Activated effector memory CD4-positive, alpha-beta T cell treated with anti-CD3 and anti-CD28 coated beads, Interleukin-2, amount 50 U/mL, for 16 hours (primary cell): ENCODE measurements at regions not wholly inside any gene's neighbourhood (a gene's known extent, or its start where the extent isn't known, plus 50 kb on each side); places are given as distances from the start of the nearest gene placed in this dataset.
A peak's percentile ranks its signal among the peaks of the same experiment; 100 is the strongest.

Experiments
- DNase-seq: peaks from one replicate; pipeline ENCODE4 v3.0.0-alpha.2; 2020

DNA sequence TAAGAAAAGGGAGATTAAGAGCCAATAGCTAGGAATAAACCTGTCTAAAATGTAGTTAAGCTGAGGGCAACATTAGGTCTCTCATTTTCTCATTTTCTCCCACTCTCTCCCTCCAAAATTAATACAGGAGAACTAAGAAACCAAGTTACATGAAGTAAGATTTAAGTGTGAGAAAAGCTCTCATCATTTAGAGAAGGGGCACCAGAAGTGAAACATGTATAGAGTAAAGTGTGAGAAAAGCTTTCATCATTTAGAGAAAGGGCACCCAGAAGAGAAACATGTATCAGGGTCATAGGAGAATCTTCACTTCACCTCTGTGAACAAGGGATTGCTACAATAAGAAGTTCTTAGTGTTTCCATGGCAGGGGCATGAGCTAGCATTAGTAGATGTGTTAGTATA lies 132.4 kb upstream of the CNTN1 start:
- no peak for DNase-seq

DNA sequence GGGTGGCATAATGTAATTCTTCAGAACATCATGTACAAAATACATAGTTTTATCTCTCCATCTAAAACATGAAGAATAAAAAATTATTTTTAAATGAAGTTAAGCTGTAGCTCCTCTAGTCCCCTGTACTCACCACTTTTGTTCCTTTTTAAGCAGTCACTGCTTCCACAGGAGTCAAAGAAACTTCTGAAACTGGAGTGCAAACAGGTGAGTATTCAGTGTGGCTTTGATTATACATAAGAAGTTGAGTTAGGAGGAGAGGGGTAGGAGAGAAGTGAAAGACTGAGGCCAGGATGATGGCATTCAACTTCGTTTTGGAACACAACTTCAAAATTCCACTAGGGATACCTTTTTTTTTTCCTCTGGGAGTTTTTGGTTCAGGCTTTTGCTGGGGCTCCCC lies 131.4 kb upstream of the CNTN1 start:
- DNase-seq = no peak

GRCh38 chr12:40561395-40561966 lies 130.8 kb upstream of the CNTN1 start:
- no peak for DNase-seq

GRCh38 chr12:40565029-40565633 lies 127.1 kb upstream of the CNTN1 start:
- DNase-seq = no peak

GRCh38 chr12:40566271-40566670 lies 126.0 kb upstream of the CNTN1 start:
- no peak for DNase-seq

DNA sequence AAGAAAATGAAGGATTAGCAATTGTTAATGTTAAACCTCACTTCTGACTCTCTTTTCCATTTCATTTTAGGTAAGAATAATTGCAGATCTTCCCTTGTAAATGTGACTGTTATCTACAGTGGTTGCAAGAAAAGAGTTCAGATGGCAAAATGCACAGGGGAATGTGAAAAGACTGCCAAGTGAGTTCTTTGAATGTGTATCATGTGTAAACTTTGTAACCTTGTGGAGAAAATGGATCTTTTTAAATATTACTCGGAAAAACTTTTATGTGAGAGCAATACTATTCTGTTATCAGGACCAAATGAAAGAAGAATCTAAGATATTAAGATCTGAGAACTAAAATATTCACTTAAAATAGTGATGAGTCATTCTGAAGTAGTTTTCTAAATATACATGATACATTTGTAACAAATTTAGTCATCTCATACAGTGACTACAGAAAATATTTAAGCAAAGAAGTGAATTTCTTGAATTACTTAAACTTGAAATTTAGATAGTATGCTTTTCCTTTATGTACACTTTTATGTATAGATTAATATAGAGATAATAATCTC lies 122.5 kb upstream of the CNTN1 start:
- DNase-seq = no peak

DNA sequence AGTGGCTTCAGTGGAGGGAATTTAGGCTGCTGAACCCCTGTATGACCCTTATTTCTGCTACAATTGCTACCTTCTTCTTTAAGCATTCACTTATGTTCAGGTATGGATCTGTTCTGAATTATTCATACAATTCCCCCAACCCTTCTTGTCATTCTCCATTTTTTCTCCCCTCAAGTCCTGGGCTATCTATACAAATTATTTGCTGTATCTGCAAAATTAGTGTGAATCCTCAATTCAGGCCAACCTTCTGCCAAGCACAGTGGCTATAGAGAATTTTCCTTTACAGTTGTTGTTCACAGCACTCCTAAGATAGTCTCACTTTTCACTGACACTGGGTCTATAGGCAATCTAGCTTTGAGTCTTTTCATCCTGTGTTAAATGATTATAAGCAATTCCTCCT lies 119.2 kb upstream of the CNTN1 start:
- no peak for DNase-seq

- no peak for DNase-seq
These were observed 116.3 kb upstream of the CNTN1 start for GRCh38 chr12:40575987-40576386.

GRCh38 chr12:40577834-40578233 lies 114.4 kb upstream of the CNTN1 start:
- DNase-seq = no peak

DNA sequence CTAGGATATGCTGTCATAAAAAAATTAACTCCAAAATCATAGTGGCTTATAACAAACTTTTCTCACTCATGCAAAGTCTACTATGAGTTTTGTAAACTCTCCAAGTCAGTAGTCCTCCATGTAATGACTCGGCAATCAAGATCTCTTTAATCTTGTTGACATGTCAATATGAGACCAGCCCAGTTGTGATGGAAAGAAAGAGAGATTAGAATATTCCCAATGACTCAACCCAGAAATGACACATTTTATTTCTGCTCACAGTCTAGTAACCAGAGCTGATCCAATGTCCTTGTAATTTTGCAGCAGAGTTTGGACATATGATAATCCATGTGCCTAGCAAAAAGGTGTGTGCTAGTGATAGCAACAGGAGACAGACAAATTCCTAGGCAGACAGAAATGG lies 112.6 kb upstream of the CNTN1 start:
- no peak for DNase-seq

DNA sequence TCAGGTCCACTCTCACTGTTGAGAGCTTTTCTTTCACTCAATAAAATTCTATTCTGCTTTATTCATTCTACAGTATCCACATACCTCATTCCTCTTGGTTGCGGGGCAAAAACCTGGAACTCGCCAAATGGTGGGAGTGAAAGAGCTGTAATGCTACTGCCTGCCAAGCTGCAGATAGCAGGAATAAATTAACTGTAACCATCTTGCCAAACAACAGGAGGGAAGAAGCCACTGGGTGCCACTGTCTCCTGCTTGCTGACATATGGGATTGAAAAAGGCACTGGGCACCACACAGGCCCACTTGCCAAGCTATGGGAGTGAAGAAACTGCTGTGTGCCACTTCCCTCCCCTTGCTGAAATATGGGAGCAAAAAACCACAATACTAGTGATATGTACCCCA lies 111.9 kb upstream of the CNTN1 start:
- DNase-seq = no peak

DNA sequence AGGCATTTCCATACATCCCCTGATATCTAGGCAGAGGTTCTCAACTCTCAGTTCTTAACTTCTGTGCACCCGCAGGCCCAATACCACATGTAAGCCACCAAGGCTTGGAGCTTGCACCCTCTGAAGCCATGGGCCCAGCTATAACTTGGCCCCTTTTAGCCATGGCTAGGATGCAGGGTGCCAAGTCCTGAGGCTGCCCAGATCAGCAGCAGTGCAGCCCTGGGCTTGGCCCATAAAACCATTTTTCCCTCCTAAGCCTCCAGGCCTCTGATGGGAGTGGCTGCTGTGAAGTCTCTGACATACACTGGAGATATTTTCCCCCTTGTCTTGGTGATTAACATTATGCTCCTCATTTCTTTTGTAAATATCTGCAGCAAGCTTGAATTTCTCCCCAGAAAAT lies 110.3 kb upstream of the CNTN1 start:
- no peak for DNase-seq

DNA sequence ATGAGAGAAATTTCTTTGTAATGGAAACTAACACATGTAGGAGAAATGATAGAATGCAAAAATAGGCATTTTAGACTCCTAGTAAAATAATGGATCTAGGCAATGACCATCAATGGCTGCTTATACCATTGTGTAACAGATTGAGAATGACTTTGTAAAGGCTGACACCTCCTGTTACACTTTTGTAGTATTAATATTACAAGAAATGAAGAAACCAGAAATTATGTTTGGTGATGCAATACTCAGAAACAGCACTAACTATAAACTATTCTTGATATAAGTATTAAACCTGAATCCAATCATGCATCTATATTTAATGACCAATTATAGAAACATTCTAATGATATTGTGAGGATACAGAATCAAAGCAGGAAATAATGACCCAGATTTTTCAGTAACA lies 108.5 kb upstream of the CNTN1 start:
- no peak for DNase-seq

GRCh38 chr12:40584763-40585162 lies 107.5 kb upstream of the CNTN1 start:
- DNase-seq = no peak

DNA sequence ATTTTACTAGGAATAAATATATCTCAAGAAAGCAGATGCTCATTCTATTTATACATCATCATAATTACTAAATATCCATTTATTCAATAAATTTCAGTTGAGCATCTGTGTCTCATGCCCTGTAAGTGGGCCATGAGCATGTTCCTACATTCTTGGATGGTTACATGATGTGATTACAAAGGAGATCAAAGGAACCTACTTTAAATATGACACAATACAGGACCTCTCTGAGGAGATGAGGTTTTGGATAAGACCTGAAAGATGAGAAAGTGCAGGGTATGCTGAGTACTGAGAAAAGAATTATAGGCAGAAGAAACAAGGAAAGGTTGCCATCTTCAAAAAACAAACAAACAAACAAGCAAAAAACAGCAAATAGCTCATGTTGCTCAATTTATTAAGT lies 105.4 kb upstream of the CNTN1 start:
- no peak for DNase-seq

- DNase-seq = no peak
These were observed 104.8 kb upstream of the CNTN1 start for GRCh38 chr12:40587421-40587820.

- no peak for DNase-seq
These were observed 104.3 kb upstream of the CNTN1 start for GRCh38 chr12:40587970-40588369.

GRCh38 chr12:40597133-40597532 lies 95.1 kb upstream of the CNTN1 start:
- no peak for DNase-seq

DNA sequence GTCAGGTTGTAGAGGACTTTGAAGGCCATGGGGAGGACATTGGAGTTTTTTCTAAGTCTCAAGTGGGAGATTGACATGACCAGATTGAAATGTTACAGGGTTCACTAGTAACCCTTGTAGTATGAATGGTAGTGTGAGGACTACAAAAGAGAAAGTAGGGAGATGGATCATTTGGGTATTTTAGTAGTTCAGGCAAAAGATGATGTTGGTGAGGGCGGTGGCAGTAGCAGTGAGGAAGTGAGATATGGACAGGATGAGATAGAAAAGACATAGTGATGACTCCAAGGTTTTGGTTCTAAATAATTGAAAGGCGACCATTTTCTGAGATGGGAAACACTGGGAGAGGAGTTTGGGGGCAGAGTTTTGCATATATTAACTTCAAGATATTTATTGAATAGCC lies 94.2 kb upstream of the CNTN1 start:
- no peak for DNase-seq

- DNase-seq = no peak
These were observed 89.7 kb upstream of the CNTN1 start for GRCh38 chr12:40602562-40602961.

DNA sequence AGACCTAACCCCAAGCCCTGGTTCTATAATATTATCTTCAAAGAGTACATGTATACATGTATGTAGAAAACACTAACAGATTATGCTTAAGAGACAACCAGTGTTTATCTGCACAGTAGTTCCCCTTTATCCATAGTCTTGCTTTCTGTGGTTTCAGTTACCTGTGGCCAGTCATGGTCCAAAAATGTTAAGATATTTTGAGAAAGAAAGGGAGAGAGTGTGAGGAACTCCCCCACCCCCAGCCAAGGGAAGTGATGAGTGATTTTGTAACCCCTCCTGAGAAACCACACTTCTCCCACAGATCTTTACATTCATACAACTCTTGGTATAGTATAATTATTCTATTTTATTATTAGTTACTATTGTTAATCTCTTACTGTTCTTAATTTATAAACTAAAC lies 77.3 kb upstream of the CNTN1 start:
- DNase-seq = no peak

- no peak for DNase-seq
These were observed 76.6 kb upstream of the CNTN1 start for GRCh38 chr12:40615590-40615989.

GRCh38 chr12:40616383-40616915 lies 75.8 kb upstream of the CNTN1 start:
- DNase-seq = no peak

GRCh38 chr12:40618636-40619035 lies 73.6 kb upstream of the CNTN1 start:
- DNase-seq = no peak

GRCh38 chr12:40620564-40621019 lies 71.6 kb upstream of the CNTN1 start:
- DNase-seq = peak; percentile 59
